Adipocyte (in vitro differentiated cells): ENCODE measurements at regions not wholly inside any gene's neighbourhood (a gene's known extent, or its start where the extent isn't known, plus 50 kb on each side); places are given as distances from the start of the nearest gene placed in this dataset.
A peak's percentile ranks its signal among the peaks of the same experiment; 100 is the strongest.
"Not testable (repeated sequence)": the region's sequence is repeated elsewhere in the genome, so short reads cannot be mapped to it uniquely, and the experiment has no call there.

ENCODE experiments used
- DNase-seq: peaks from one replicate; pipeline ENCODE4 v3.0.0-alpha.2; 2015; ENCODE audit warnings: low read depth
- H3K27me3 ChIP-seq: replicated peaks from 2 replicates; pipeline ENCODE4 v1.7.0; 2013; ENCODE audit warnings: mild to moderate bottlenecking, low read length, moderate library complexity; ENCODE audit not compliant: control insufficient read depth, insufficient read depth
- H3K36me3 ChIP-seq: 2 replicates; pipeline ENCODE4 v1.7.0; 2013; ENCODE audit warnings: low read length, mild to moderate bottlenecking, moderate library complexity; ENCODE audit not compliant: control insufficient read depth, insufficient read depth, severe bottlenecking
- H3K4me1 ChIP-seq: 2 replicates; pipeline ENCODE4 v1.7.0; 2013; ENCODE audit warnings: mild to moderate bottlenecking, low read length, moderate library complexity; ENCODE audit not compliant: control insufficient read depth, insufficient read depth
- H3K4me3 ChIP-seq: 2 replicates; pipeline ENCODE4 v1.7.0; 2013; ENCODE audit warnings: mild to moderate bottlenecking, low read length, moderate library complexity
- H3K9ac ChIP-seq: 2 replicates; pipeline ENCODE4 v1.7.0; 2013; ENCODE audit warnings: mild to moderate bottlenecking, low read length, moderate library complexity
- H3K9me3 ChIP-seq: 2 replicates; pipeline ENCODE4 v1.7.0; 2013; ENCODE audit warnings: mild to moderate bottlenecking, low read length, moderate library complexity; ENCODE audit not compliant: control insufficient read depth

DNA sequence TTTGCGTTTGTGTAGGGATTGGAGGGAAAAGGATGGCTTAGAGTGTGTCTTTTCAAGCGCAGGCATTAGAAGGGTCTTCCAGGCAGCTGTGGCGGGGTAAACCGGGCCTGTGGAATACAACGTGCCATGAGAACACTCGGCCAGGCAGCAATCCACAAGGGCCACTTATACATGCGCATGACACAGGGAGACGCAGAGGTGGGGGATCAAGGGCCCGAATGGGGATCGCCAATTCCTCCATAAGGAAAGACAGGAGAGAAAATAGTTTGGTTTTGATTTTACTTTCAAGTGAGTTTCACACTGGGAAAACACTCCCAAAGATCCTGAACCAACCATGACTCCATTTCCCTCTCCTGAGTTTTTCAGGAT is 71.6 kb downstream of the SPRING1 start:
- H3K36me3 ChIP-seq: no peaks in the 10 kb centered on the region
- no peak overlapping the region for H3K9ac ChIP-seq
- H3K27me3 ChIP-seq: no peaks in the 10 kb centered on the region
- H3K9me3 ChIP-seq: no peaks in the 10 kb centered on the region
- H3K4me3 ChIP-seq: no peak overlapping the region
- no peak for DNase-seq
- H3K4me1 ChIP-seq: no peaks in the 10 kb centered on the region

DNA sequence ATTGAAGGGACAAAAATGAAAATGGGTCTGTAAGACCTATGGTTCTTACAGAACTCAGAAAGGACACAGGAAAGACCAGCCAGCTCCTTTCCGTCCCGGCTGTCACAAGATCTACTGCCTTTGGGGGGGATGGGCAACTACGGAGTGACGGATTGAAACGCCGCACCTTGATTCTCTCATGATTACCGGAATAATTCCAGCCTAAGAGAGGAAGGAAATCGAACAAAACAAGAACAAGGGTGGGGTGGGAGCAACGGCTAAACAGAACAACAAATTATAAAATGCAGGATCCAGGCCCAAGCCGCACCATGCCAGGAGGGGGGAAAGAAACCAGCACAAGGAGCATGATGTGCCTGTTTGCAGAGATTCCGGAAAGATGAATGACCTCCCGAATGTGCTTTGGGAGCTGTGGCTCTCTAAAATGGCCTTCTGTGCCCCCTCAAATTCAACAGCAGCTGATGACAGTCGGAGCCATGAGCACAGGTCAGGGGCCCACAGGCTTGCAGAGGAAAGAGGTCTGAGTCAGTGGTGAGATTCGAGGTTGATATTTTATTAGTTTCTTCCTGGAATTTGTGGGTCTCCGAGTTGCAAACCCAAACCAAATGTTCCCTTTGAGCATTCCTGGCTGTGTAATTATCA is 72.1 kb downstream of the SPRING1 start:
- DNase-seq: no peak
- no peaks in the 10 kb centered on the region for H3K4me1 ChIP-seq
- no peaks in the 10 kb centered on the region for H3K27me3 ChIP-seq
- H3K9me3 ChIP-seq: no peaks in the 10 kb centered on the region
- H3K9ac ChIP-seq: no peak overlapping the region
- no peak overlapping the region for H3K4me3 ChIP-seq
- no peaks in the 10 kb centered on the region for H3K36me3 ChIP-seq

DNA sequence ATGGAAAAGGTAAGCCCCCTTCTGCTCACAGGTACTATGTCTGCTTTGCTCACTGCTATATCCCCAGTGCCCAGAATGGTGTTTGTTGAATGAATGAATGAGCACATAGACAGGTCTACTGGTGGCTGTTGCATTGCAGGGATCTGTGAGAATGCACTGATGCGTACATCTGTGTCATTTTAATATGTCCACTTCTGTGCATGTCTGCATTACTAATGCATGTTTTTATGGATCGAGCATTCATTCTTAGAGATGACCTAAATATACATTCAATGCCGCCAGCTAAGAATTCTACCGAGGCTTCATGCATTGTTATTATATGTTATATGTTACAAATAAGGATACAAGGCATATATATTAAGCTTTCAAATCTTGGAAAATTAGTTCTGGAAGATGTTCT is 73.8 kb downstream of the SPRING1 start:
- DNase-seq: no peak
- Histone ChIP-seq H3K27me3 (no peaks in the 10 kb centered on the region), H3K9ac (no peak overlapping the region), H3K4me1 (peaks cover 8% of the 10 kb centered on the region), H3K36me3 (no peaks in the 10 kb centered on the region), H3K4me3 (no peak overlapping the region), H3K9me3 (no peaks in the 10 kb centered on the region)

DNA sequence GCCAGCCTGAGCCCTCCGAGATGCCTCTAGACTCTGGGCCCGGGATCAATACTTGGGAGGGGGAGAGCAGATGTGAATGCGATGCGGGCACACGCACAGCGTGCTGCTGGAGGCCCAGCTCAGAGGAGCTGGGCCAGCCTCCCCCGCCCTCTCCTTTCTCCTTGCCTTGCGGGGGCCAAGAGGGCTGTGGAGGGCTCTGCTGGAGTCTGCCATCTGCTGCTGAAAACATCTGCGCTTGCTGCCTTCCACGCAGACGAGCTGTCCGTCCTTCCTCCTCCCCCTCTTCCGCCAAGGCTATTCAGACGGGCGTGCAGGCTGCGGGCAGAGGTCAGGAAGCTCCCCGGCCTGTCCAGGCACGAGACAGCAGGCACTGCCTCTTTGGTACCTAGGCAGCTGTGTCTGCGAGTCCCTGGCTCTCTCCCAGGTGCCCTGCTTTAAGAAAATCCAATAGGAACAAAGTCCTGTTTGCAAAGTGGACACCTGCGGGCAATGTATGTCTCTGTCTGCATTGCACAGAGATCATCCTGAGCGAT is 75.2 kb downstream of the SPRING1 start:
- peaks cover 20% of the 10 kb centered on the region for H3K4me1 ChIP-seq
- no peaks in the 10 kb centered on the region for H3K36me3 ChIP-seq
- no peak for DNase-seq
- no peak overlapping the region for H3K4me3 ChIP-seq
- no peak overlapping the region for H3K9ac ChIP-seq
- no peaks in the 10 kb centered on the region for H3K9me3 ChIP-seq
- H3K27me3 ChIP-seq: no peaks in the 10 kb centered on the region

DNA sequence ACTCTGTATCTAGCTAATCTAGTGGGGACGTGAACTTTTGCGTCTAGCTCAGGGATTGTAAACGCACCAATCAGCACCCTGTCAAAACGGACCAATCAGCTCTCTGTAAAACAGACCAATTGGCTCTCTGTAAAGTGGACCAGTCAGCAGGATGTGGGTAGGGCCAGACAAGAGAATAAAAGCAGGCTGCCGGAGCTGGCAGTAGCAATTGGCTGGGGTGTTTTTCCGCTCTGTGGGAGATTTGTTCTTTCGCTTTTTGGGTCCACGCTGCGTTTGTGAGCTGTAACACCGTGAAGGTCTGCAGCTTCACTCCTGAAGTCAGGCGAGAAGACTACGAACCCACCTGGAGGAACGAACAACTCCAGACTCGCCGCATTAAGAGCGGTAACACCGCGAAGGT is 76.5 kb downstream of the SPRING1 start:
- H3K9me3 ChIP-seq: no peaks in the 10 kb centered on the region
- H3K4me3 ChIP-seq: no peak overlapping the region
- H3K36me3 ChIP-seq: no peaks in the 10 kb centered on the region
- no peak overlapping the region for H3K9ac ChIP-seq
- H3K4me1 ChIP-seq: peaks cover 21% of the 10 kb centered on the region
- DNase-seq: no peak
- no peaks in the 10 kb centered on the region for H3K27me3 ChIP-seq

DNA sequence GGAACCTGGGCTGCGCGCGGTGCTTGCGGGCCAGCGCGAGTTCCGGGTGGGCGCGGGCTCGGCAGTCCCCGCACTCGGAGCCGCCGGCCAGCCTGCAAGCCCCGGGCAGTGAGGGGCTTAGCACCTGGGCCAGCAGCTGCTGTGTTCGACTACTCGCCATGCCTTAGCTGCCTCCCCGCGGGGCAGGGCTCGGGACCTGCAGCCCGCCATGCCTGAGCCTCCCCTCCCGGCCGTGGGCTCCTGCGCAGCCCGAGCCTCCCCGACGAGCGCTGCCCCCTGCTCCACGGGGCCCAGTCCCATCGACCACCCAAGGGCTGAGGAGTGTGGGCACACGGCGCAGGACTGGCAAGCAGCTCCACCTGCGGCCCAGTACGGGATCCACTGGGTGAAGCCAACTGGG is 77.1 kb downstream of the SPRING1 start:
- H3K9ac ChIP-seq, DNase-seq, H3K36me3 ChIP-seq: not testable (repeated sequence)

DNA sequence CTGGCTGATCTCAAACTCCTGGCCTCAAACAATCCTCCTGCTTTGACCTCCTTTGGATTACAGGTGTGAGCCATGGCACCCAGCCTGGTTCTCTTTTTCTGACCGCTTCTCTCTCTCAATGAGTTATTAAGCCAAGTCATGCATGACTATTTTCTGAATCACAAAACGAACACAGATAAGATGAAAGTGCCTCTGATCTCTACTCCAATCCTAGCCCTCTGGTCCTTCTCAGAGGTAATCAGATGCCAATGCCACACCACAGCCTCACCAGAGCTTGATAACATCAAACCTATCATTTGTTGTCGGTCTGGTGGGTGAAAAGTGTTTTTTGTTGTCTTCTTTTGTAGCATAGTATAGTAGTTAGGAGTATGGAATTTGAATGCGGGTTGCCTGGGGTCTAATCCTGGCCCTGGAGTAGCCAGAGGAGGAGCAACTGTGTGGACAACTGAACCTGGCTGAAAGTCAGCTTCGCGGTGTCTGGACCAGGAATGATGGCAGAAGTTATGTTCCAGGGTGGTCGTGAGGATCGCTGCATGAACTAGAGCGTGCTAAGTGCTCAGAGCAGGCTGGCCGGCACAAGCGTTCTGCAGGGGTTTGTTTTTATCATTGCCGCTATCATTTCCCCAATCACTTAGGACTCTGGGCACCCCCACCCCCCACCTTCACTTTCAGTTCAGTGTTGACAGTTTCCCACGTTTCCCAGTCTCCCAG is 77.9 kb downstream of the SPRING1 start:
- H3K9ac ChIP-seq: no peak overlapping the region
- no peak overlapping the region for H3K4me3 ChIP-seq
- no peak for DNase-seq
- H3K9me3 ChIP-seq: no peaks in the 10 kb centered on the region
- H3K27me3 ChIP-seq: no peaks in the 10 kb centered on the region
- H3K4me1 ChIP-seq: peaks cover 21% of the 10 kb centered on the region
- H3K36me3 ChIP-seq: no peaks in the 10 kb centered on the region

More for the DNA sequence above, 77.1 kb downstream of the SPRING1 start:
- H3K4me1 ChIP-seq: peaks cover 21% of the 10 kb centered on the region
- not testable (repeated sequence) for H3K9me3 ChIP-seq, H3K27me3 ChIP-seq, H3K4me3 ChIP-seq

DNA sequence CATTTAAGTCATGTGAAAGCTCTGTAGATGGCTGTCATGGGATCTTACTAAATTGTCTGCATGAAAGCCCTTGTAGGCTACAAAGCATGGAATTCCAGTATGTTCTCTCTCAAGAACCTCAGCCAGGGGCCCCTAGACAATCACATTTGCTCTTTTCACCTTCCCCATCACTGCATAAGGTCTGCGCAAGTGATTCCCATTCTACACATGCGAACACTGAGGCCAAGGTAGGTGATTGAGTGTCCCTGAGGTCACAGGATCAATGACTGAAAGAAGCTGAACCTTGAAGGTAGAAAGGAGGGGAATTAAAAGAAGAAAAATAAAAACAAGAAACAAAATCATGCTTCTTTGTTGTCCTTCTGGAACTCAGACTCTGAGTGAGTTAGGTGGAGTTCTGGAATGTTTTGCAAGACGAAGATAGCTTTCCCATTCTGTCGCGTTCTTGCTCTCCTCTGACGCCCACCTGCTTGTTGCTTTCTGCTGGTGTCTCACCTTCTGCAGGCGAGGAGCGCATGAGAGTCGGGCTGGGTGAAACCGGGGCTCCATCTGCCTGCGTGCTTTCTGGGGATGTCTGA is 79.9 kb downstream of the SPRING1 start:
- Histone ChIP-seq H3K4me1 (peaks cover 21% of the 10 kb centered on the region), H3K27me3 (no peaks in the 10 kb centered on the region), H3K9ac (peak overlapping the region; percentile 75), H3K4me3 (peak overlapping the region; percentile 75), H3K36me3 (no peaks in the 10 kb centered on the region), H3K9me3 (no peaks in the 10 kb centered on the region)
- peak; percentile 7 for DNase-seq

DNA sequence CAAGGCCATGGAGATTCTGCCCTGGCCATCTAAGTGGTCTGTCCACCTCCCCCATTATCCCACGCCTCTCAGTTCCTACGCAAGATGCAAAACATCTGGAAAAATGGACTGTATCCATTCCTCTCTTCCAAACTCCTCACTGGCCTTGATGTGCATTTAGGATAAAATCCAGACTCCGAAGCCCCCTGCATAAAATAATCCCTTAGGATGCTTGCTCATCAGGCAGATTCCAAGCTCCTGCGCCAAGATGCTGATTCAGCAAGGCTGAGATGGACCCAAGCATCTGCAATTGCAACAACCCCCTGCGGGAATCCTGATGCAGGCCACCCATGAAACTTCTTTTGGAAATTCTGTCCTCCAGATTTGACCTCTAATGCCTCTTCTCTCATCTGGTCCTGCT is 81.6 kb downstream of the SPRING1 start:
- Histone ChIP-seq H3K9ac (no peak overlapping the region), H3K36me3 (no peaks in the 10 kb centered on the region), H3K9me3 (no peaks in the 10 kb centered on the region), H3K4me1 (peaks cover 21% of the 10 kb centered on the region), H3K27me3 (no peaks in the 10 kb centered on the region), H3K4me3 (no peak overlapping the region)
- no peak for DNase-seq

DNA sequence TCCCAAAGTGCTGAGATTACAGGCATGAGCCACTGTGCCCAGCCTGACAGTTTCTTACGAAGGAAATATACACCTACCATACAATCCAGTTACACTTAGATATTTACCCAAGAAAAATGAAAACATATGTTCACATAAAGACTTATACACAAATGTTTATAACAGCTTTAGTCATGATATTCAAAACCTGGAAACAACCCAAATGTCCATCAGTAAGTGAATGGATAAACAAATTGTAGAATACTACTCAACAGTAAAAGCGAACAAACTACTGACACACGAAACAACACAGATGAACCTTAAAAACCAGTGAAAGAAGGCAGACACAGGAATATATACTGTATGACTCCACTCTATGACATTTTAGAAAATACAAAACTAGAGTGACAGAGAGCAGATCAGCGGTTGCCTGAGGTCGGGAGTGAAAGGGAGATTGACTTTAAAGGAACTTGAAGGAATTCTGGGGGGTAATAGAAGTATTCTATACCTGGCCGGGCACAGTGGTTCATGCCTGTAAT is 83.6 kb downstream of the SPRING1 start:
- no peaks in the 10 kb centered on the region for H3K9me3 ChIP-seq
- peak; percentile 70 for DNase-seq
- H3K36me3 ChIP-seq: no peaks in the 10 kb centered on the region
- H3K27me3 ChIP-seq: no peaks in the 10 kb centered on the region
- H3K9ac ChIP-seq: no peak overlapping the region
- H3K4me1 ChIP-seq: peaks cover 18% of the 10 kb centered on the region
- H3K4me3 ChIP-seq: no peak overlapping the region

DNA sequence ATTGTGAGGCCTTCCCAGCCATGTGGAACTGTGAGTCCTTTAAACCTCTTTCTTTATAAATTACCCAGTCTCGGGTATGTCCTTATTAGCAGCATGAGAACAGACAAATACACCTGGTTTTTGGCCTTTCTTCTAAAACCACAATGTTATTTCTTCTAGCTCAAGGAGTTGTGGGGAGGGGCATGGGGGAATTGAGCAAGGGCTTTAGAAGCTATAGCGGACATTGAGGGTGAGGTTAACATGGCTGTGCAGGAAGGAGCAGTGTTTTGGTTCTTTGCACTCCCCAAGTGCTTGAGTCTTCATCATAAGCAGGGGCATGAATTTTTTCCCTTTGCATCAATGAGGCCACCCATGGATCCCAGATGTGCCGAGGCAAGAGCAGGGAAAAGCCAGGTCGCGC is 86.8 kb downstream of the SPRING1 start:
- peaks cover 4% of the 10 kb centered on the region for H3K4me1 ChIP-seq
- no peak overlapping the region for H3K4me3 ChIP-seq
- no peaks in the 10 kb centered on the region for H3K36me3 ChIP-seq
- H3K27me3 ChIP-seq: peaks cover 6% of the 10 kb centered on the region
- no peaks in the 10 kb centered on the region for H3K9me3 ChIP-seq
- DNase-seq: no peak
- no peak overlapping the region for H3K9ac ChIP-seq
